ENCODE measurements at regions not wholly inside any gene's neighbourhood (a gene's known extent, or its start where the extent isn't known, plus 50 kb on each side); places are given as distances from the start of the nearest gene placed in this dataset.

GRCh38 chrX:115898382-115899001, 272.1 kb upstream of the AGTR2 start (continued):
- TF ChIP-seq ZNF775 (CRISPR knock-in tag; IDR thresholded peaks at IDR 0.05; ENCODE audit: borderline replicate concordance) (no peak), DPF2 (CRISPR knock-in tag; IDR thresholded peaks at IDR 0.05; ENCODE audit: borderline replicate concordance, low read depth) (no peak; the same call in 1 of the 2 replicates), TBX3 (IDR thresholded peaks at IDR 0.05; ENCODE audit: borderline replicate concordance) (no peak), ZBTB14 (CRISPR knock-in tag; IDR thresholded peaks at IDR 0.05) (no peak), SNRNP70 (IDR thresholded peaks at IDR 0.05; ENCODE audit: low read depth, low read length) (no peak), TAF1 (CRISPR knock-in tag; IDR thresholded peaks at IDR 0.05) (no peak), UBTF (CRISPR knock-in tag; IDR thresholded peaks at IDR 0.05) (0 out of 2 replicates have a peak, but pooled peaks have one; percentile 26), ZNF879 (CRISPR knock-in tag; IDR thresholded peaks at IDR 0.05) (no peak), ADNP (CRISPR knock-in tag; IDR thresholded peaks at IDR 0.05) (no peak), E2F2 (CRISPR knock-in tag; IDR thresholded peaks at IDR 0.05; ENCODE audit: borderline replicate concordance) (no peak), JDP2 (CRISPR knock-in tag; IDR thresholded peaks at IDR 0.05; ENCODE audit: borderline replicate concordance) (no peak), DBP (CRISPR knock-in tag; IDR thresholded peaks at IDR 0.05; ENCODE audit: not compliant biosample characterization) (no peak), PRDM10 (CRISPR knock-in tag; IDR thresholded peaks at IDR 0.05; ENCODE audit: low read depth) (no peak), POLR2AphosphoS5 (IDR thresholded peaks at IDR 0.05; ENCODE audit: low read depth, low read length) (no peak), ZNF101 (CRISPR knock-in tag; IDR thresholded peaks at IDR 0.05; ENCODE audit: borderline replicate concordance, low read depth) (no peak), ZNF383 (CRISPR knock-in tag; IDR thresholded peaks at IDR 0.05; ENCODE audit: borderline replicate concordance) (no peak), ATF3 (CRISPR knock-in tag; IDR thresholded peaks at IDR 0.05) (no peak), PRPF4 (IDR thresholded peaks at IDR 0.05; ENCODE audit: low read depth, low read length, poor library complexity, severe bottlenecking) (no peak), ZC3H13 (CRISPR knock-in tag; IDR thresholded peaks at IDR 0.05) (no peak), YEATS2 (CRISPR knock-in tag; IDR thresholded peaks at IDR 0.05; ENCODE audit: borderline replicate concordance) (peak; percentile 26; the same call in 1 of the 2 replicates)
